Progenitor cell of endocrine pancreas (in vitro differentiated cells): ENCODE measurements at regions not wholly inside any gene's neighbourhood (a gene's known extent, or its start where the extent isn't known, plus 50 kb on each side); places are given as distances from the start of the nearest gene placed in this dataset.

Experiments
- DNase-seq: peaks from one replicate; pipeline ENCODE4 v3.0.0; 2021; ENCODE audit warnings: low spot score; ENCODE audit not compliant: unreplicated experiment
- H3K27ac Mint-ChIP-seq: 2 replicates; pipeline ENCODE4 v1.8.0; 2021; ENCODE audit warnings: mild to moderate bottlenecking, moderate library complexity, mixed read lengths
- H3K27me3 Mint-ChIP-seq: 2 replicates; pipeline ENCODE4 v1.8.0; 2021; ENCODE audit warnings: mixed read lengths
- H3K36me3 Mint-ChIP-seq: 2 replicates; pipeline ENCODE4 v1.8.0; 2022; ENCODE audit warnings: mixed read lengths; ENCODE audit not compliant: insufficient read depth
- H3K4me1 Mint-ChIP-seq: 2 replicates; pipeline ENCODE4 v1.8.0; 2021; ENCODE audit warnings: low read depth, mixed read lengths
- H3K4me3 Mint-ChIP-seq: 2 replicates; pipeline ENCODE4 v1.8.0; 2021; ENCODE audit warnings: low read depth, mild to moderate bottlenecking, moderate library complexity, mixed read lengths
- H3K9me3 Mint-ChIP-seq: 2 replicates; pipeline ENCODE4 v1.8.0; 2021; ENCODE audit warnings: low read depth, mixed read lengths
- CTCF ChIP-seq: fragments of 200-600 bp; sonication (generic); IDR thresholded peaks from one replicate; pipeline ENCODE4 v1.5.0; 2021; ENCODE audit warnings: antibody characterized with exemption, mild to moderate bottlenecking; ENCODE audit not compliant: unreplicated experiment

GRCh38 chr14:22505309-22505696 lies 83.7 kb downstream of the DAD1 start:
- H3K9me3 Mint-ChIP-seq, result no peaks in the 10 kb centered on the region
- no peak overlapping the region for H3K4me3 Mint-ChIP-seq
- no peak for DNase-seq
- H3K27ac Mint-ChIP-seq, result no peak overlapping the region
- no peaks in the 10 kb centered on the region for H3K27me3 Mint-ChIP-seq
- no peak for TF ChIP-seq CTCF
- no peaks in the 10 kb centered on the region for H3K36me3 Mint-ChIP-seq
- peaks cover 27% of the 10 kb centered on the region for H3K4me1 Mint-ChIP-seq

GRCh38 chr14:22502551-22502950 lies 86.5 kb downstream of the DAD1 start:
- Mint-ChIP-seq H3K4me3 (no peak overlapping the region), H3K27me3 (no peaks in the 10 kb centered on the region), H3K9me3 (no peaks in the 10 kb centered on the region), H3K36me3 (no peaks in the 10 kb centered on the region), H3K27ac (no peak overlapping the region), H3K4me1 (peaks cover 12% of the 10 kb centered on the region)
- no peak for TF ChIP-seq CTCF
- DNase-seq, result no peak

- Mint-ChIP-seq H3K4me3 (no peak overlapping the region), H3K27me3 (no peaks in the 10 kb centered on the region), H3K36me3 (no peaks in the 10 kb centered on the region), H3K9me3 (no peaks in the 10 kb centered on the region), H3K27ac (no peak overlapping the region), H3K4me1 (peaks cover 17% of the 10 kb centered on the region)
- TF ChIP-seq CTCF, result no peak
- DNase-seq, result no peak
Measured at GRCh38 chr14:22502007-22502406, 87.0 kb downstream of the DAD1 start.

GRCh38 chr14:22500954-22501726 lies 87.9 kb downstream of the DAD1 start:
- TF ChIP-seq CTCF, result no peak
- Mint-ChIP-seq H3K27ac (no peak overlapping the region), H3K4me1 (peaks cover 19% of the 10 kb centered on the region), H3K9me3 (no peaks in the 10 kb centered on the region), H3K27me3 (no peaks in the 10 kb centered on the region), H3K4me3 (no peak overlapping the region), H3K36me3 (no peaks in the 10 kb centered on the region)
- no peak for DNase-seq

- H3K27ac Mint-ChIP-seq, result no peak overlapping the region
Measured at GRCh38 chr14:22500525-22500924, 88.5 kb downstream of the DAD1 start.

More at GRCh38 chr14:22500525-22500924, 88.5 kb downstream of the DAD1 start:
- DNase-seq, result no peak
- Mint-ChIP-seq H3K27me3 (no peaks in the 10 kb centered on the region), H3K4me1 (peaks cover 19% of the 10 kb centered on the region), H3K4me3 (no peak overlapping the region), H3K36me3 (no peaks in the 10 kb centered on the region), H3K9me3 (no peaks in the 10 kb centered on the region)
- TF ChIP-seq CTCF, result no peak
